ENCODE measurements at regions not wholly inside any gene's neighbourhood (a gene's known extent, or its start where the extent isn't known, plus 50 kb on each side); places are given as distances from the start of the nearest gene placed in this dataset.
"Not testable (repeated sequence)": the region's sequence is repeated elsewhere in the genome, so short reads cannot be mapped to it uniquely, and the experiment has no call there.

GRCh38 chr6:98041921-98042320 is 758.9 kb upstream of the MMS22L start:
- DNase-seq: no peak

DNA sequence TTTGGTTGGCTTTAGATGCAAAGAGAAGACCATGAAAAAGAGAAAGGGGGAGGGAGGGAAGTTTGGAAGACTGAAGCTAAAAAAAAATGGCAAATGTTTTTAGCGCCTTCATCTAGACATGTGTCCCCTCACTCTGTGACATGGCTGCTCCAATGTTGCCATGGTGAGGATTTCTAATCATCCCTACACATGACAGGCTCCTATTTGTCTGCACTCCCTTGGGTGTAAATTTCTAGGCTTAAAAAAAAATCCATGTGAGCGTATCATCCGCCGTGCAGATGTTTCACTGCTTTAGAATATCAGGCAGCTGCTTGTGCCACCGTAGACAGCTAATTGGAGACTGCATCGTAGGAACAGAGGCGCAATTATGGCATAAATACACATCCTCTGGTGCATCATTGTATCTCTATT is 761.1 kb upstream of the MMS22L start:
- no peak for DNase-seq

DNA sequence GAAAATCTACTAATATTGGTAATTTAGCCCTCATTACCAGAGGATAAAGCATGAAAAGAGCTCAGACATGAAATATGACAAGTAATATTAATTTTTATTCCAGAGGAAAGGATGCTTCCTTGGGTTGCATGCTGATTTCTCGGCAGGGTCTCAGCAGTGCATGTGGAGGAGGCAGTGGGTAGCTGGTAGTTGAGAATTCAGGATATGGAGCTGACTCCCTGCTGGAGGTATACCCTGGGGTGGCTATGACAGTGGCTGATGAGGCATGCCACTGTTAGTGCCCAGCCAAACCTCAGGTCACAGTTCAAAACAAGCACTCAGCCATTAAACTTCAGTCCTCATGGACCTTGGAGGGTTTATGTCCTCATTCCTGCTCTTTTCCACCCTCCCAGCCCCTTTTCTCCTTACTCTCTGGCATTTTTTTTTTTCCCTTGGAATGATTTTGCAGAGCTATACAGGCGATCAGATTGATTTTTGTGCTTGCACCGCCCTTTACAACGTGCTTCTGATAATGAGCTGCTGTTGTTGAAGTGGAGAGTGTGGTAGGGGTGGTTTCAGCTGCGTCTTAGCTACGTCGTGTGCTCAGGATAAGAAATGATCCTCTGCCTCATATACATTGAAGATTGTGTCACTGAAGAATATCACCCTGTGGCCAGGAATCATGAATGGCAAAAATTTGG is 761.9 kb upstream of the MMS22L start:
- DNase-seq: no peak

GRCh38 chr6:98047164-98047563 is 764.1 kb upstream of the MMS22L start:
- DNase-seq: no peak

DNA sequence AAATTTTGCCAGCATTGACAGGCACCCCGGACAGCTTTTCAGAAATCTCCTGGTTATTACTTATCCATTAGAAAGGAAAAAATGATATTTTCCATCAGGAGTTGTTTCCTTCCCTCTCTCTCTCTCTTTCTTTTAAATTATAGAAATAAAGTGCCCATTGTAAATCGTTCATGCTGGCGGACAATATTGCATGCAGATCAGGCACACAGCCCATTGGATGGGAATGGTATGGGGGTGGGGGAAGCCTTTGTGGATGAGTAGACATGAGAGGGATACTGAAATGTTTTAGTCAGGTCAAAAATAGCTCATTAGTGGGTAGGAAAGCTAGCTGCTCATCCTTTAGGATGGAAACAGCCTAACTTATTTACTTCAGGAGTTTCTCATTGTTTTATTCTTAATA is 764.9 kb upstream of the MMS22L start:
- DNase-seq: no peak

DNA sequence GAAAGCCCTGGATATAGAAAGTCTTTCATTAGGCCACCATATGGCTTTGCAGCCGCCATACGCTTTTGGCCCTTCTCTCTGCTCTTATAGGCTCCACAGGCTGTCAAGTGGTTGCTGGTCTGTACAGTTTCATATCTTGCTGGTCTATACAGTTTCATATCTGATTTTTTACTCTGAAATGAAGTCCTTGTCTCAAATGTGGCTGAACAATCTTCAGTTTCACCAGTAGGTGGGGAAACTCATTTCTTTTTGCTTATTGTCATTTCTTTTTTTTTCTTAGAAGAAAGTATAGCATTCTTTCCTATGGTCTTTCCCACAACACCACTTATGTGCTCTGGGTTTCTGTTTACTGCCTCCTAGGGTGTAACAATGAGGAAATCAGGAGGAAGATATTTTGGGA is 771.4 kb upstream of the MMS22L start:
- DNase-seq: no peak

GRCh38 chr6:98056955-98057354 is 773.9 kb upstream of the MMS22L start:
- DNase-seq: no peak

DNA sequence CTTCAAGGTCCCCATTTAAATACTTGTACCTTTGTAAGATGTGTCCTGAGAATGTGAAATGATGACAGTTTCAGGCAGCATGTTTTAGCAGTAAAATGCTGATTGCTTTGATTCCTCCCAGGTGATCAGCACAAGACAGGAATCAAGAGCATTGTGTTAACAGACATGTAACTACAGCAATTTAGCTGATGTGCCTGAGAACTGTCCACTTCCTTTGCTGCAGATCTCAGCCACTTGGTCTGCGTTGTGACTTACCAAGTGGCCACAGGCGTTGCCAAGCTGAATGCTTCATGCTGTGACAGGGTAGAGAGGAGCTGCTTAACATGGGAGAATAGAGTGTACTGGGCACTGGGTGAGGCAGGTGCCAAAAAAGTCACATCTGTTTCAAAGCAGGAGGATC is 767.0 kb upstream of the POU3F2 start:
- DNase-seq: no peak

- DNase-seq: not testable (repeated sequence)
Measured at GRCh38 chr6:98088537-98088936, 745.8 kb upstream of the POU3F2 start.

GRCh38 chr6:98092331-98092730 is 742.0 kb upstream of the POU3F2 start:
- no peak for DNase-seq

GRCh38 chr6:98094696-98095095 is 739.7 kb upstream of the POU3F2 start:
- no peak for DNase-seq

- DNase-seq: no peak
Measured at GRCh38 chr6:98107801-98108200, 726.6 kb upstream of the POU3F2 start.

GRCh38 chr6:98116455-98116854 is 717.9 kb upstream of the POU3F2 start:
- DNase-seq: no peak

GRCh38 chr6:98117068-98117467 is 717.3 kb upstream of the POU3F2 start:
- no peak for DNase-seq

DNA sequence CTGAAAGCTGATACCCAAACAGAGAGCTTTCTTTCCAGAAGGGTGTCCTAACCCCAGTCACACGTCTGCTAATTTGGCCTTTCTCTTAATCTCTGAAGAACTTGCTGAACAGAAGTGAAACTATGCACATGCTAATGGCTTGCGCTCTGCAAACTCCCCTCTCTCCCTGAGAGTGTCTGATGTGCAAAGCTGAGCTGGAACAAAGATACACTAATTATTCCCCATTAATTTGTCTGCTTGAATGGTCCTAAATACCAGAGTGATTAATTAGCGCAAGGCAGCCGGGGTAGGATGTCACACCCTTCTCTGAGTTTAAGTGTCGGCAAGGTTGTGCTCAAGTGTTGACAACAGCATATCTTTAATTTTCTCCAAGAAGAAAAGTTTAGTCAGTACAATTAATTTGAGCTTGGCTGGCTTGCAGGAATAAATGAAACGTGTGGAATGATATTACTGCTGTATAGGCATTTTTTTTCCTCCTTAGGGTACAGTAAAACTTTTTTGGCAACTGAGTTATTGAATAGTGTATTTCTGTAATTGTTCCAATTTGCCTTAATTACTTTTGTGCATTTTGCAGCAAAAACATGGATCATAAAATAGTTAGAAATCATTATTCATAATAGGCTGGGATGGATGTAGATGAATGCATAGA is 715.9 kb upstream of the POU3F2 start:
- DNase-seq: no peak

DNA sequence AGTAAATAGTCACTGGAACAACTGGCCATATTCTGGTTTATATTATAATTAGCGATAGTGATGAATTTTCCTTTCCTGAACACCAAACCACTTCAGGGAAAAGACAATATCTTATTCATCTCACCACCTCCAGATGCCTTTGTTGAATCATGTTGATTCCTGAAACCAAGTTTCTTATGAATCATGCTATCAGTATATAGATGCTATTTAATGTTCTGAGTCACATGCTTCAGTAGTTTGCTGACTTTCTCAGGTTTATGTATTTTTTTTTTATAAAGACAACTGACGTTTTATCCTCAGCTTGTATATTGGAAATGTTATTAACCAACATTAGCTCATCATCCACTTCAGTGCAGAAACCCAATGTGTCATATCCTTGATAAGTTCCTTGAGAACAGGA is 710.2 kb upstream of the POU3F2 start:
- no peak for DNase-seq

GRCh38 chr6:98131290-98131990 is 702.9 kb upstream of the POU3F2 start:
- no peak for DNase-seq

DNA sequence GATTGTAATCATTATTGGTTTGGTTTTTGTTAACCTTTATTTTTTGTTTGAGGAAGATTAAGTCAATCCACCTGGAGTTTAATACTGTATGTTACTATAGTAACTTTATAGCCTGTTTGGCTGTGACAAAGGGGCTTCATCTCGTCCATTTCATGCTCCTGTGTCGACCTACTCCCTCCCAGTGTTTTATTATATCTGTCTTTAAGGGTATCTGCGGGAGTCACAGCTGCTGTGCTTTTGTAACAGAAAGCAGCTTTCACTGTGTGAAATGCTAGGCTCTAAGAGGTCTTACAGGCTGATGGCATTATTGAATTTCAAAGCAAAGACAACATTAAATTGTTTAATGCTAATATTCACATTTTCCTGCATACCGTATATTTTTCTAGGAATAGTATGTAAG is 698.0 kb upstream of the POU3F2 start:
- no peak for DNase-seq

DNA sequence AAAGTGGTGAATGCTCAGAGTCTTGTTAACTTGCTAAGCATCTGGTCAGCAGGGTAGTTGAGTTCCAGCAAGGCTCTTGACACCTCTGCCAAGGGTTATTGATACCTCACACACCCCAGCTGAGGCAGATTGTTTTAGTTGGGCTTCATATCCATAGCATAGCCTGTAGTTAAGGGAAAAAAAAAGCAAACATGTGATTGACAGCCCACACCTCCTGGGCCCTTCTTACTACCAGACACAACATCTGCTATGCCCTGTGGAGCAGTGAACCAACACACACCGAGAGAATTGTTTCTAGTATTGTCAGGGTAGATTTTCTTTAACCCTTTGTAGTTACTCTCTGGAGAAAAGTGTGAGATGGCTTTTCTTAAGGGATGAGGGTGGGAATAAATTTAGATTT is 697.0 kb upstream of the POU3F2 start:
- no peak for DNase-seq

DNA sequence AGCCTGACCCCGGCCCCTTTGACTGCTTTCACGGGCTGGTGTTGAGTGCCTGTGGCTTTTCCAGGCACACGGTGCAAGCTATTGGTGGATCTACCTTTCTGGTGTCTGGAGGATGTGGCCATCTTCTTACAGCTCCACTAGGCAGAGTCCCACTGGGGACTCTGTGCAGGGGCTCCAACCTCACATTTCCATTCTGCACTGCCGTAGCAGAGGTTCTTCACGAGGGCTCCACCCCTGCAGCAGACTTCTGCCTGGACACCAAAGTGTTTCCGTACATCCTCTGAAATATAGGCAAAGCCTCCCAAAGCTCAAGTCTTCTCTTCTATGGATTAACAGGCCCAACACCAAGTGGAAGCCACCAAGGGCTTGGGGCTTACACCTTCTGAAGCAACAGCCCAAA is 691.5 kb upstream of the POU3F2 start:
- no peak for DNase-seq

DNA sequence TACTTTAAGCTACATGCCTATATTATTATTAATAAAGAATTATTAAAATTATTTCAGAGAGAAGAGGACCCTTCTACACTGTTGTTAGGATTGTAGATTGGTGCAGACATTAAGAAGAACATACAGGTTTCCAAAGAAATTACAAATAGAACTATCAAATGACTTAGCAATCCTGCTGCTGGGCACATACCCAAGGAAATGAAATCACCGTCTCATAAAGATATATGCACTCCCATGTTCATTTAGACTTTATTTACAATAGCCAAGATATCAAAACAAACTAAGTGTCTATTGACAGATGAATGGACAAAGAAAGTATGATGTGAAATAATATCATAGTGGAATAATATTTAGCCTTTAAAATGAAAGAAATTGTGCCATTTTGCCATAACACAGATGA is 687.7 kb upstream of the POU3F2 start:
- DNase-seq: no peak

DNA sequence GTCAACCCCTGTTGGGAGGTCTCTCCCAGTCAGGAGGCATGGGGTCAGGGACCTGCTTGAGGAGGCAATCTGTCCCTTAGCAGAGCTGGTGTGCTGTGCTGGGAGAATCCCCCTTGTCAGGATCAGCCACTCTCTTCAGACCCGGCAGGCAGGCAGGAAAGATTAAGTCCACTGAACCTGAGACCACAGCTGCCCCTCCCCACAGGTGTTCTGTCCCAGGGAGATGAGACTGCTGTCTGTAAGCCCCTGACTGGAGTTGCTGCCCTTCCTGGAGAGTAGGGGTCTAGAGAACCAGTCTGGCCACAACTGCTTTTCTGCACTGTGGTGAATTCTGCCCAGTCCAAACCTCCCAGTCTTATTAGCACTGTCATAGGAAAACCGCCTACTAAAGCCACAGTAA is 677.8 kb upstream of the POU3F2 start:
- DNase-seq: no peak

- DNase-seq: no peak
Measured at GRCh38 chr6:98179606-98180005, 654.8 kb upstream of the POU3F2 start.

DNA sequence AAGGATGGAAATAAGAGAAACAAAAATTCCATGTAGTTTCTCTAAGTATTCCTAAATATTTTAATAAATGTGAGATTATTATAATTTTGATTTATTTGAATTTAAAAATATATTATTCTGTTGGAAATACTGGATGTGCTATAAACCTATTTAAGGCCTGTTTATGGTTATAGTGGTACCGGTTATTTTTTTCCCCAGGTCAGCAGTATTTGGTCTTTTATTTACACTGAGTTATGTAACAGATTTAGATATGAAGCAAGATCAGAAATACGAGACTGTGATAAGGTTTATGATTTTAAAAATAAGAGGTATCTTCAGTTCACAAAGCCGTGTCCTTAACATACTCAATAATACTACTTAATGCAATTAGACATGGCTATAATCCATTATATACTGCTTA is 634.3 kb upstream of the POU3F2 start:
- no peak for DNase-seq
